Stromal cell of bone marrow (primary cell): ENCODE measurements at regions not wholly inside any gene's neighbourhood (a gene's known extent, or its start where the extent isn't known, plus 50 kb on each side); places are given as distances from the start of the nearest gene placed in this dataset.

ENCODE experiments used
- DNase-seq: peaks from one replicate; pipeline ENCODE4 v3.0.0-alpha.2; 2012; ENCODE audit warnings: low read depth

DNA sequence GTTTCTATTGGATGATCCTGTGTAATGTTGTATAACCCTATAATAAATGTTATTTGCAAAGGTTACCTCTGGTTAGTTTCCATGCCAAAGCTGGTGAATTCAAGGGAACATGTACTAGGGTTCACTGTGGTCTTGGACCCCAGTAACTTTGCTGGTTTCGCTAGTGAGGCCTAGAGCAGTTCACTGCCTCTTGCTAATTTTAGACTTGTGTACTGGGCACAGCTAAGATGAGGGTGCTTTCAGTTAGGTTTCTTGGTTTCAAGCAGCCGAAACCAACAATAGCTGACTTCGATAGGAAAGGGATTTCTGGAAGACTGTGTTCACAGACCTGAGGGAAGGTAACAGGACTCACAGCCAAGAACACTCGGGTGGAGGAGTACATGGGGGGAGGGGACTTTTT is 215.5 kb upstream of the BCOR start:
- no peak for DNase-seq

DNA sequence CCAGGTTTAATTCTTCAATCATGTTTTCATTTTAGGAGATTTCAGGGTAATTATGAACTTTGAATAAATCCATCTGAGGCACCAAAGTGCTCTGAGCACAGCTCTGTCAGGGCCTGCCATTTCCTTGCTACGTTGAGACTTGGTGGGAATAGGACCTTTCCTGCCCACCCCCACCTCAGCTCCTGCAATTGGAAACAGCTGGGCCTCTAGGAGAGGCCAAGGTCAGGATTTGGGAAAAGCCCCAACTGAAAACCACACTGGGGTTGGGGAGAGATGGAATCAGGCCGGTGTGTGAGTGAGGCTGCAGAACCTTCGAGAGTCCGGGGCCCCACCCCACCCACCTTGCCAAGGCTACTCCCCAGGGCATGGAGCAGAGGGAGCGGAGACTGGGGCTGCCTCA is 212.7 kb upstream of the BCOR start:
- no peak for DNase-seq

DNA sequence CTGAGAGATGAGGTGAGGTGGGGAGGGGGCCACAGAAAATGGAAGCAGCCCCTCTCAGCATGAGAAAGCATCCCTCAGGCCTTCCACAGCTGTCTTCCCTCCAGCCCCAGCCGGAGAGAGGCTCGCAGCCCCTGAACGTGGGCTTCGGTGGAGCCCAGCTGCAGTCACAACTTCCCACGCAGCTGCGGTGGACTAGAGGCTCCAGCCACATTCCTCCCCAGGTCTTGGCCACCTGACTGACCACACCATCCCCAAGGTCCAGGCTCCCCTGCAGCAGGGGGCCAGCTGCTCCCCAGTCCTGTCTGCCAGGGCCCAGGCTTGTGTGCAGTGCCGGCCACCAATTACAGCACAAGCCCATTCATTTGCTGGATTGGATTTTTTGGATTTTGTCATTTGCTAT is 212.3 kb upstream of the BCOR start:
- no peak for DNase-seq

DNA sequence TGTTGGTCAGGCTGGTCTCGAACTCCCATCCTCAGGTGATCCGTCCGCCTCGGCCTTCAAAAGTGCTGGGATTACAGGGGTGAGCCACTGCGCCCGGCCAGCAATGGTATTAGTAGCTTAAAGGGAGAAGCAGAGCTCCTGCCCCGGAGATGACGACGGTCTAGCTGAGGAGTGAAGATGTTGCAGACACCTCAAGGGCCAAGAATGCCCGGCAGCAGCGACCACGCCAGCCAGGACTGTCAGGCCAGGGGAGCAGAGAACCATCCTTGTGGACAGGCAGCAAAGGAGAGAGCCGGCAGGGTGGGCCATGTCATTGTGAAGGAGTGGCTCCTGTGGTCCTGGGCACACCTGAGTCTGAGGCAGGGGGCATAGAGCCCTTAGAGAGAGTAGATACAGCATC is 210.1 kb upstream of the BCOR start:
- no peak for DNase-seq

DNA sequence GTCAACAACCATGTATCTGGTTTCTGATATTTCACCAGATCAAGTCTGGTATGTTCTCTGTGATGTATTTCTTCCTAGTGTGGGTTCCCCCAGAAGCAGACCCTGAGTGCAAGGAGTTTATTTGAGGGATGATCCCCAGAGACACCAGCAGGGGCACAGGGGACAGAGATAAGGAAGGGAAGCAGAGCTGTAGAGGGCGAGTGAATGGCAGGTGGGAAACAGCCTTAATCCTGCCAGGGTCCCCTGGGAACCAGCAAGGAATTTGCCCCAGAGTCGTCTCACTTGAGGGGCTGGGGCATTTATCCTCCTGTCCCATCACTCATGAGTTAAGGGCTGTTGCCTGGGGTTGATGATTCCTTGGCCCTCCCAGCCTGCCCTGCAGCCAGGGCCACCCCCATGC is 206.4 kb upstream of the BCOR start:
- no peak for DNase-seq

DNA sequence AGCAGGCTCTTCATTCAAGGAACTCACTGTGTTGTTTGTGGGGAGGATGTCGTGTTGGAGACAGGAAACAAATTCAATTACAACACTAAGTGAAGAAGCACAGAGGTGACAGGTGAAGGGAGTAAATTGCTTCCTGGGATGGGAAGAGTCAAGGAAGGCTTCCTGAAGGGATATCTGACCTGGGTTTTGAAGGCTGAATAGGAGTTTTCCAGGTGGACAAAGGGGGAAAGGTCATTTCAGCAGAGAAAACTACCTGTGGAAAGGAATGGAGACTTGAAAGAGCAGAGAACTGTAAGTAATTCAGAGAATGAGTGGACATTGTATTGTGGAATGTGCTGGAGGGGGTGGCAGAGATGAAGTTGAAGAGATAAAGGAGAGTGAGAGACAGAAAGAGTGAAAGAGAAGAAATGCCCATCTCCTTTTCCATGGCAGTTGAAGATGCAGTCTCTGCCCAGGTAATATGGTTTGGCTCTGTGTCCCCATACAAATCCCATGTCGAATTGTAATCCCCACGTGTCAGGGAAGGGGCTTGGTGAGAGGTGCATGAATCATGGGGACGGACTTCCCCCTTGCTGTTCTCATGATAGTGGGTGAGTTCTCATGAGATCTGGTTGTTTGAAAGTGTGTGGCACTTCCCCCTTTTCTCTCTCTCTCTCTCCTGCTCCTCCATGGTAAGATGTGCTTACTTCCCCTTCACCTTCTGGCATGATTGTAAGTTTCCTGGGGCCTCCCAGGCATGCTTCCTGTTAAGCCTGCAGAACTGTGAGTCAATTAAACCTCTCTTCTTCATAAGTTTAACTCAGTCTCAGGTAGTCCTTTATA is 205.7 kb upstream of the BCOR start:
- no peak for DNase-seq

DNA sequence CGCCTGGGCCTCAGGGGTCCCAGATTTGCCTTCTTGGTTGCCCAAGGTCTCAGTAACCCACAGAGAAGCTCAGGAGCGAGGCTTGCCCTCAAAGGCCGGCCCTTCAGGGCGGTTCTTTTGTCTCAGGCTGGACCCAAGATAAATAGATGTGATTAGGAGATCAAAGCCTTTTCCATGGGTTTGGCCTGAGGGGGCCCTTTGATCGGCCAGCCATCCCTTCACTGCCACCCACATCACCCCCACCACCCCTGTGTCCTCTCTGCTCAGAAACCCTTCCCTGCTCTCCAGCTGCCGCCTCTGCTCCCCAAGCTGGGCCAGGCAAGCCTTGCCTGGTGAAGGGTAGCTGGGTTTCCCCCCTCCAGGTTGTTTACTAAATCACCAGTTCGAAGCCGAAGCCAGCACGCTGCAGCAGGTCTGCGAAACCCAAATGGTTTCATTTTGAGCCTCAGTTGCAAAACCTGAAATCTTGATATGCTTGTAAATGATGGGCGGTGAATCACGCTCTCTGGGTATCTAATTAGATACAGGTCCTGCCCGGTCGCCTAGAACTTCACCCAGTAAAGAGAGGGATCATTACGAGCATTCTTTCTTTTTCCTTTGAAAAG is 202.6 kb upstream of the BCOR start:
- no peak for DNase-seq

DNA sequence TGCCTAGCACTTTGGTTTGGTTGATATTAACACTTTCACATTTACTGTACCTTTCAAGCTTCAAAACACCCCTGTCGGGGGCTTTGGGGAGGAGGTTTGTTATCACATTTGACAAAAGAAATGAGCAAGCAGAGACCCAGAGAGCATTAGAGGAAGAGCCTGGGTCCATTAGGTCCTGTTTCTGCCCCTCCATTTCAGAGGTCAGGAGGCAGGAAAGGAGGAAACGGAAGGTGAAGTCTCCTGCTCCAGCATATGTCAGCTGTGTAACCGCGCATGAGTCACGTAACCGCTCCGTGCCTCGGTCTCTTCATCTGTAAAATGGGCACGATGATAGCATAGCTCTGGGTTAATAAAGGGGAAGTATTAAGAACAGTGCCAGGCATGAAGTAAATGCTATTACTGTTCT is 201.9 kb upstream of the BCOR start:
- DNase-seq, result no peak

DNA sequence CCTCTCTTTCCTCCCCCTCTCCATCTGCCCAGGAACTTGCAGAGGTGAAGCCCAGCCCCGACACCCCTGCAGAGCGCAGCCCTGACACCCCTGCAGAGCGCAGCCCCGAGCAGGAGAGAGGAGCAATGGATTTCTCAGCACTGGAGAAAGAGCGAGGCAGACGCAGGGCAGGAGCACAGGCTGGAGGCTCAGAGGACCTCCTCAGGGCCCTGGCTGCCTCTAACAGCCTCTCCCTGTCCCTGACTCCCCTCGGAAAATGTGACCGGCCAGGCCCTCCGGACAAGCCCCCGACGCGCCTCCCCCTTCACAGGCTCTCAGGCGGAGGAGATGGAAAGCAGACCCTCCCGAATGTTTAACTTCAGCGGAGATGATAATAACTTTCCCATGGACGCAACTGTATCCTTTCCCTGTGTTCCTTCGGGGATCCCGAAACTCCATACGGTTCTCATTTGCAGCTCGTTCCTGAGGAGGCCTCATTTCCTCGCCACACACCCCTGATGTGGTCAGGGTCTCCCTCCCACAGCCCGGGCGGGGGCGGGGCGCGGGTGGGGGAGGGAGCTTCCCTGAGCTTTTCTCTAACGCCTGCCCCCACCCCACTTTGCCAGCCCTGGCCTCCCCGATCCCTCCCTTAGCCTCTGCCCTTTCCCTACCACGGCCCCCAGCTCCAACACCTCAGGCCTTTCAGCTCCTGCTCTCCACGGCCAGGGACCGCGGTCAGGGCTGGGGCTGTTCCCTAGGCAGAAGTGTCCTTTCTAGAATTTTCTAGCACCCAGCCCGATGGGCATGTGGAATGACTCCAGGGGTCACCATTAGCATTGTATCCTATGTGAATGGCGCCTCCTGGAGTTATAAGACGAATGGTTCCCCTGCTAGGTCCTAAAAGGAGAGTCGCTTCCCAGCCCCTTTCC is 201.1 kb upstream of the BCOR start:
- no peak for DNase-seq

DNA sequence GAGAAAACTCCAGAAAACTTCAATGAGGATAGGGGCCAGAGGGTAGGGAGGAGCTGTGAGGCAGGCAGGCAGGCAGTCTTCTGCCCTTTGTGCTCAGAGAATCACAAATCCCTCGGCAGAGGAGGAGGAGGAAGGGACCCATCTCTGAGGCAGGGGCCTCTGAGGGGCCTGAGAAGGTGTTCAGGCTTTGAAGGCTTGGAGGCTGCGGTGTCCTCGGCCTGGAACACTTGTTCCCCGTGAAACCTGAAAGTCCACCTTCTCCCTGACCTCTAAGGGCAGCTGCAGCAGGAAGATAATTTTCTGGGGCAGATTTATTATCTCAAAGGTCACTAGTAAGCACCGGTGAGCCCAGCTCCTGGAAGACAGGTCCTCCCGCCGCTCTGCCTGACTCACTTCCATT is 200.3 kb upstream of the BCOR start:
- no peak for DNase-seq

DNA sequence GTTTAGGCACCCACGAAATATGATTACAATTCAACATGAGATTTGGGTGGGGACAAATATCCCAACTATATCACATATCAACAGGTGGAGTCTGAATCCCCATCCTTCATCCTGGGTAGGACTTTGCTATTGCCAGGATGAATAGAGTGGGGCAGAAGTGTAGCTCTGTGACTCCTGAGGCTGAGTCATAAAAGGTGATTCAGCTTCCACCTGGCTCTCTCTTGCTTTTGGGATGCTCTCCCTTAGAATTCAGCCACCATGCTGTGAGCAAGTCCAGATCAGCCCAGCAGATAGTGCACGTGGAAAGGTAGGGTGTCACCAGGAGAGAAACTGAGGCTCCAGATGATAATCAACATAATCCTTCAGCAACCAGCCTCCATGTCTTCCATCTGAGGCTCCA is 193.8 kb upstream of the BCOR start:
- DNase-seq, result no peak

DNA sequence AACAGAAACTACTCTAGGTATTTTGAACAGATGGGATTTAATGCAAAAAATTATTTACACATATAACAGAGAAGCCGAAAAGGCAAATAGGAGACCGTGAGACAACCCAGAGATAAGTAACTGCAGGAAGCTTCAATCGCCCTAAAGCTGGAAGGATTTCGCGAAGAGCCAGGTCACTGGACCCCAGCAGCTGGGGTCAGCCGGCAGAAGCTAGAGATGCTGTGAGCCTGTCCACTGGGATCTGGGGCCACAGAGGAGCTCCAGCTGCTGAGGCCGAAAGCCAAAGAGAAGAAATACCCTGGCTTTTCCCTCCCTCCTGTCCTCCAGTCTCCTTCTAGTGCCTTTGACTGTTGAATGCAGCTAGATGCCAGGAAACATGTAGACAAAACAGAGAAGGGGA is 192.8 kb upstream of the BCOR start:
- DNase-seq, result no peak

DNA sequence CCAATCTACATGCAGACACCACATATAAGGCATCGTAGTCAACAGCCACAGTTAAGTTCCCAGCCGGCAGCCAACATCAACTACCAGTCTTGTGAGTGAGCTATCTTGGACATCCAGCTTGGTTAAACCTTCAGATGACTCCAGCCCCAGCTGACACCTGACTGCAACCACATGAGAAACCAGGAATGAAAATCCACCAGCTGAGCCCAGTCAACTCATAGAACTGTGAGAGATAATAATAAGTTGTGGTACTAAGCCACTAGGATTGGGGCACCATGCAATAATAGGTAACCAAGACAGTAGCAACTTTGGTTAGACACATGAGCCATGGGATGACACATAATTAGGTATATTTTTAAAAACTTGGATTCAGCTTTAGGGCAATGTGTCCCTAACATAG is 188.1 kb upstream of the BCOR start:
- DNase-seq, result no peak

DNA sequence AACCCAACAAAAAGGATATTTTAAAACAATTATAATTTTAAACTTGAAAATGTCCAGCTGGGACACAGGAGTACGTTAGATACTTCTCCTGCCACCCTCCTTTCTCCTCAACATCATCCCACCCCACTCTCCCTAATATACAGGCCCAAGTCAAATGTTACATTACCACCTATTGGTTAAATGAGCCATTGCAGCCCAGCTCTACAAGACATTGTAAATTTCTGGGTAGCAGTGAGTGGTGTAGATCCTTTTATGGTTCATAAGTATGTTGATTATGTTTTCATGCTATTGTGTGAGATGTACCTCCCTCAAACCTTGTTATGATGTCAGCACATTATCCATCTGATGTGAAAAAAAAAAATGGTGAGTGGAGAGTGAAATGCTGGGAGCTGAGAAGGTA is 187.1 kb upstream of the BCOR start:
- DNase-seq, result no peak

DNA sequence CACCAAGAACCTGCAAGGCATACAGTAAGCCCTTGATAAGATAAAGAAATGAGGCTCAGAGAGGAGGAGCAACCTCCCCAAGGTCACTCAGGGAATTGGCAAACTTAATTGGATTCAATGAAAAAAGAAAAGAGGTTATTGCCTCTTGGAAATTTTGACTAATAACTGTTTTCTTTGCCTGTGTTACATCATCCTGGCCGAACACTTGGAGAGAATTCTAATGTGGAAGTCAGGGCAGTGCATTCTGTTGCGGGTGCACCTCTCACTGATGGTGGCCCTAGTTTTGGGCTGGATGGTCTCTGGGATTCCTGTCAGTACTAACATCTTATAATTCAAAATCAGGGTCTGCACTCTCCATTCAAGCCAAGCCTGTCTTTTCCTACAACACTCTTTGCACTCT is 186.2 kb upstream of the BCOR start:
- DNase-seq, result no peak

DNA sequence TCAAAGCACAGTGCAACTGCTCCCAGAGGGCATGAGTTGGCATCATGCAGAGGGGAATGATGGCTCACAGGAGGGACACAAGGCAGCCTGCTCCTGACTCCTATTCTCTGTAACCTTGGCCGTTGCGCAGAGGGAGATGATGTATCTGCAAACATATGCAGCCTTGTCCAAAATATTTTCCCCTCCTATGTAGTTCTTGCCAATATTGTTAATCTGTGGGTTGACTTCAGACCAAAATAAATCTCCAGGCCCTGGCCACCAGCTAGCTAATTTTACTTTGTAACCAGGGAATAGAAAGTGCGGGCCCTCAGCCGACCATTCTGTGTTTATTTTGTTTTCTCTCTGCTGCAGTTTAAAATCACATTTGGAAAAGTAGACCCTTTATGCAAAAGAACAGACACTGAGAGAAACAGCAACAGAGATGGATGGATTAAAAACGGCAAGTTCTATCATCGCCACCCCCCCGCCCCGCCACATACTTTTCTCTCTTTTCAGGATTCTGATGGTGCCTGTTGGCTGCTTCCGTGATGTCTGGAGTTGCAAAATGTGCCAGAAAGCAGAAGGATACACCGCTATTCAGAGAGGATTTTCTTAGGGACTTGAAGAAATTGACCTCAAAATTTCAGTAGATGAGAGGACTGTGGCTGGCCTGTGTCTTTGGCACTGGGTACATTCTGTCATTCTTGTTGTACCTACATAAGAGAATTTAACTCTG is 185.3 kb upstream of the BCOR start:
- DNase-seq, result no peak

DNA sequence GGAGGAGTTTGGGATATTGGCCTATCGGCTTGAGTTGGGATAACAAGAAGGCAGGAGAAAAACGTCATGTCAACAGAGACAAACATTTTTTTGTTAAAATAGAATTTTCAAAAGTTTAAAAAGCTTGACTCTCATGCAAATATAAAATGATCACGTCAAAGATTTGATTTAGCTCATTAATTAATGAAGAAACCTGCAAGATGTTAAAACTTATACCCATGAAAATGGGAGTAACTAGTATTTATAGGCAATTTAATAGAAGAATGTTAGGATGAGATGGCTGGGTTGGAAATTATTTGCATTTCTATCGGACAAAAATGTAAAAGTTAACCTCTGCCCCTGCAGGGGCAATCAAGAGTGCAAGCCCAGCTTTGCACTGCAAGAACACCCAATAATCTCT is 184.6 kb upstream of the BCOR start:
- DNase-seq, result no peak

DNA sequence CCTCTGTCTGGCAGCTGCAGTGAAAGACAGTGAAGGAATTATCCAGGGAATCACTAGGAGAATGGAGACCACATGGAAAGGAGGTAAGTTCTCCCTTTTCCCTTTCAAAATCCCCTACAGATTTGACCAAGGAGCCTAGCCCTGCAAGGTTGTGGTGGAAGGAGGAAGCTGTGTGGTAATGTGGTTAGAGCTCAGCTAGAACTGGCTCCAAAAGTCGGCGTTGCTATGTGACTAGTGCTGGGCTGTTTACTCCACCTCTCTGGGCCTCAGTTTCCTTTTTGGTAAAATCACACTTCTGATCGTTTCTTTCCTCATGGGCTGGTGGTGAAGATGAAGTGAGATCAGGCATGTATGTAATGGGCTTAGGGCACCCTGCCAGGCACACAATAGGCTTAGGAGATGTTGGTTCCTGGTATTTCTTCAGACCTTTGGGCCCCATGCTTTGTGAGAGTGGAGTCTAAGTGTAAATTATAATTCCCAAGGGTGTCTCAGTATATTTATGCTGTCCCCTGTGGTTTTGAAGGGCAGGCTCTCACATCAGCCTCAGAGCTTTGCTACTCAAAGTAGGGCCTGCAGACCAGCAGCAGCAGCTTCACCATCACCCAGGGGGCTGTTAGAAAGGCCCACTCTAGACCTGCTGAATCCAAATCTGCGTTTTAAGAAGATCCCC is 183.7 kb upstream of the BCOR start:
- no peak for DNase-seq

DNA sequence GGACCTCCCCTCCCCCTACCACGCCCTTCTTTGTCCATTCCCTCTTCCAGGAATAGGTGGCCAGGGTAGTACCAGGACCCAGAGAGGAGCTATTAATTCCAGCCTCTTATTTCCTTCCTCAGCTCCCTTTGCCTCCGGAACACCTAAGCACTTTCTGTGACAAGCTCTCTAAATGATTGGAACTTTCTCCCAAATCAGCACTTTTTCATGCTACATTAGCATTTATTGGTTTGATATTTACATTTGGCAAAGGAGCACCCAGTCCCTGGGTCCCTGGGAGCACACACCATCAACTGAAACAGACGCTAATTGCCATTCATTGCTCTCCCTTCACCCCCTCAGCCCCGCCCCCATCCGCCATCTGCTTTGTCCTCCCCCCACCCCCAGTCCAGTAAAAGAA is 182.0 kb upstream of the BCOR start:
- DNase-seq, result no peak

DNA sequence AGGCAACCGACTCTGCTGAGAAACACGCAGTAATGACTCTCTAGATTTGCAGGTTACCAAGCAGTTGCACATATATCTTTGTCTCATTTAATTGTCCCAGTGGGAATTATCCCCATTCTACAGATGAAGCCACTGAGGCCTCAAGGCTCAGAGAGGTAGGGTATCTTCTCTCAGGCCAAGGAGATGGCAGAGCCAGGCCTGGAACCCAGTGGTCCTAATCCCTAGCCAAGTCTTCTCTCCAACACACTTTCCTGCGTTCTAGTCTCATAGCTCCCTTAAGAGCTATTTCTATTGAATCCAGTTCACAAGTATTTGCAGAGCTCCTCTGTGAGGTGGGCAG is 181.3 kb upstream of the BCOR start:
- no peak for DNase-seq

DNA sequence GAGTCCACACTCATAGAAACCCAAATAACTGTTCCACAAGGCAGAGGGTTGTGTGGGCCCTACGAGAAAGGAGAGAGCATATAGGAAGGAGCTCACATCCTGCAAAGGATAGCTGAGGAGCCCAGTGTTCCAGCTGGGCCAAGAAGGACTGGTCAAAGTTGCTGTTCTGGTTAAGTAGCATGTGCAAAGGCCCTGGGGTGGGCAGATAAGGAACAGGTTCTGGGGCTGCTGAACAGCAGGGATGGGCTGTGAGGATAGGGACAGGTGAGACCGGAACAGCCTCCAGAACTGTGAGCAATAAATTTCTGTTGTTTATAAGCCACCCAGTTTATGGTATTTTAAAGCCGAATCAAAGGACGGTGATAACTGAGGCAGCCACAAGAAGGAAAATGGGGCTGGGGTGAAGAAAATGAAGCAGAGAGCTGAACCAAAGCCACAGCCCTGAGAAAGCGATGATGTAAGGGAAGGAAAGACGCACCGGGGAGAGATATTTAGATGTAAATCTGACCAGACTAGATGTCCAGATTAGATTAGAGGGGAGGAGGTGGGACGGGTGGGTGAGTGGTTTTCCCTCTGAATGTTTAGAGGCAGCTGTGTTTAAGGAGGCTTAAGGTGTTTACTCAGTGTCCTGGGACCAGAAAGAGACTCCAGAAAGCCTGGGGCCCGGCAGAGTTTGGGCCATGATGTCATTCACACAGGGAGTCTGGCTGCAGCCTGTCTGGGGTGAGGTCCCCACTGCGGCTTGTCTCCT is 180.8 kb upstream of the BCOR start:
- DNase-seq, result no peak
